Hepatocyte (in vitro differentiated cells): ENCODE measurements at regions not wholly inside any gene's neighbourhood (a gene's known extent, or its start where the extent isn't known, plus 50 kb on each side); places are given as distances from the start of the nearest gene placed in this dataset.

Source experiments
- EZH2 ChIP-seq: fragments of 200-600 bp; sonication (generic); IDR thresholded peaks from 2 replicates; pipeline ENCODE4 v1.6.1; 2016; ENCODE audit warnings: antibody characterized with exemption, mild to moderate bottlenecking, borderline replicate concordance
- TF ChIP-seq, protein P1 (sequence below): fragments of 200-600 bp; sonication (generic); IDR thresholded peaks from 2 replicates; pipeline ENCODE4 v1.5.1; 2016; ENCODE audit warnings: antibody characterized with exemption, mild to moderate bottlenecking; ENCODE audit not compliant: poor library complexity

DNA sequence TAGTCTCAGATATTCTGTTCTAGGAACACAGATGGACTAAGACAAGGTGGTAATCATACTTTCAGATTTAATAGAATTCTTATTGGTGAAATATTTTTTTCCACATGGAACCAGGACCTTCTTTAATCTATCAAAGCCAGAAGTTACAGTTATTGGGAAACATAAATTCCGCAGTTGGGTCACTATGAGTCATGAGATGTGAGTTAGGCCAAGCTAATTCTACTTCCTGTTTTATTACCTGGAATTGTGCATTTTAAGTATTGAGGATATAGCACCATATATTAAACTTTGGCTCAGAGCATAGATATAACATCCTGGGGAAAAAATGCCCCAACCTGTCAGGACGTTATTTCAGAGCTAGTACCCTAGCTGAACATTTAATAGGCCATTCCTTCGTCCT lies 96.4 kb upstream of the P3H2 start:
- TF ChIP-seq, protein P1, sequence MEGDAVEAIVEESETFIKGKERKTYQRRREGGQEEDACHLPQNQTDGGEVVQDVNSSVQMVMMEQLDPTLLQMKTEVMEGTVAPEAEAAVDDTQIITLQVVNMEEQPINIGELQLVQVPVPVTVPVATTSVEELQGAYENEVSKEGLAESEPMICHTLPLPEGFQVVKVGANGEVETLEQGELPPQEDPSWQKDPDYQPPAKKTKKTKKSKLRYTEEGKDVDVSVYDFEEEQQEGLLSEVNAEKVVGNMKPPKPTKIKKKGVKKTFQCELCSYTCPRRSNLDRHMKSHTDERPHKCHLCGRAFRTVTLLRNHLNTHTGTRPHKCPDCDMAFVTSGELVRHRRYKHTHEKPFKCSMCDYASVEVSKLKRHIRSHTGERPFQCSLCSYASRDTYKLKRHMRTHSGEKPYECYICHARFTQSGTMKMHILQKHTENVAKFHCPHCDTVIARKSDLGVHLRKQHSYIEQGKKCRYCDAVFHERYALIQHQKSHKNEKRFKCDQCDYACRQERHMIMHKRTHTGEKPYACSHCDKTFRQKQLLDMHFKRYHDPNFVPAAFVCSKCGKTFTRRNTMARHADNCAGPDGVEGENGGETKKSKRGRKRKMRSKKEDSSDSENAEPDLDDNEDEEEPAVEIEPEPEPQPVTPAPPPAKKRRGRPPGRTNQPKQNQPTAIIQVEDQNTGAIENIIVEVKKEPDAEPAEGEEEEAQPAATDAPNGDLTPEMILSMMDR = no peak
- TF ChIP-seq EZH2 = no peak
